SK-N-SH (cell line): ENCODE measurements at regions not wholly inside any gene's neighbourhood (a gene's known extent, or its start where the extent isn't known, plus 50 kb on each side); places are given as distances from the start of the nearest gene placed in this dataset.

Experiments
- CTCF ChIA-PET: fragments of 300-600, 350-600 bp; formaldehyde crosslinking; extraction: SDS; loops from one replicate; lab custom pipeline; 2021; lab: Yijun Ruan, JAX
- POLR2A ChIA-PET: fragments of 350-600 bp; sonication (Branson Sonifier 250); formaldehyde crosslinking; extraction: SDS; loops from one replicate; lab custom pipeline; 2020; ENCODE audit warnings: antibody characterized with exemption, inconsistent platforms; lab: Yijun Ruan, JAX
- DNase-seq: peaks from one replicate; pipeline ENCODE4 v3.0.0; 2012
- H2AFZ ChIP-seq: fragments of 200-600 bp; sonication (generic); 2 replicates; pipeline ENCODE4 v1.8.1; 2016; ENCODE audit warnings: antibody characterized with exemption, mild to moderate bottlenecking, low read depth
- H3F3A ChIP-seq: fragments of 200-600 bp; sonication (generic); replicated peaks from 2 replicates; pipeline ENCODE3; 2016; ENCODE audit warnings: antibody characterized with exemption, mild to moderate bottlenecking; ENCODE audit not compliant: insufficient read depth
- H3K27ac ChIP-seq, 2 experiments: fragments of 200-500 bp in 1 of 2; fragments of 200-600 bp in 1 of 2; sonication (Bioruptor generic) in 1 of 2; sonication (generic), shearing (Covaris generic) in 1 of 2; 2 replicates each; pipeline versions ENCODE4 v1.5.1 to v1.6.1; 2014 to 2016; ENCODE audit warnings: low read depth in 2 of 2, inconsistent platforms in 1 of 2, low read length in 1 of 2, mild to moderate bottlenecking in 1 of 2, mixed read lengths in 1 of 2
- H3K27me3 ChIP-seq: fragments of 200-600 bp; sonication (generic), shearing (Covaris generic); 2 replicates; pipeline ENCODE4 v1.6.1; 2016; ENCODE audit warnings: mixed run types; ENCODE audit not compliant: insufficient read depth
- H3K36me3 ChIP-seq, 2 experiments: fragments of 200-500 bp in 1 of 2; fragments of 200-600 bp in 1 of 2; sonication (Bioruptor generic) in 1 of 2; sonication (generic) in 1 of 2; replicated peaks in 1 of 2; 2 replicates each; pipeline versions ENCODE3 to v1.5.1; 2014 to 2016; ENCODE audit warnings: low read length in 1 of 2, mild to moderate bottlenecking in 1 of 2; ENCODE audit not compliant: insufficient read depth in 2 of 2, control insufficient read depth in 1 of 2
- H3K4me1 ChIP-seq, 2 experiments: fragments of 200-500 bp in 1 of 2; fragments of 200-600 bp in 1 of 2; sonication (Bioruptor generic) in 1 of 2; sonication (generic), shearing (Covaris generic) in 1 of 2; 2 replicates each; pipeline versions ENCODE4 v1.5.1 to v1.6.1; 2014 to 2016; ENCODE audit warnings: low read depth in 1 of 2, low read length in 1 of 2, mixed run types in 1 of 2; ENCODE audit not compliant: insufficient read depth in 2 of 2, control insufficient read depth in 1 of 2
- H3K4me2 ChIP-seq: fragments of 200-600 bp; sonication (generic), shearing (Covaris generic); 2 replicates; pipeline ENCODE4 v1.6.1; 2017; ENCODE audit warnings: mixed run types
- H3K4me3 ChIP-seq, 2 experiments: fragments of 200-500 bp in 1 of 2; fragments of 200-600 bp in 1 of 2; sonication (Bioruptor generic) in 1 of 2; sonication (generic), shearing (Covaris generic) in 1 of 2; 2 replicates each; pipeline versions ENCODE4 v1.5.1 to v1.8.1; 2014 to 2016; ENCODE audit warnings: low read depth in 2 of 2, inconsistent platforms in 1 of 2, low read length in 1 of 2, mild to moderate bottlenecking in 1 of 2, mixed read lengths in 1 of 2, moderate library complexity in 1 of 2
- H3K79me2 ChIP-seq: fragments of 200-600 bp; sonication (generic); 2 replicates; pipeline ENCODE4 v1.8.1; 2017; ENCODE audit warnings: mild to moderate bottlenecking; ENCODE audit not compliant: insufficient read depth
- H3K9ac ChIP-seq: fragments of 200-600 bp; sonication (generic); 2 replicates; pipeline ENCODE4 v1.6.1; 2017; ENCODE audit warnings: mixed run types
- H3K9me2 ChIP-seq: fragments of 200-600 bp; sonication (generic); 2 replicates; pipeline ENCODE4 v1.6.1; 2017; ENCODE audit warnings: mixed run types
- H3K9me3 ChIP-seq: fragments of 200-600 bp; sonication (generic); 2 replicates; pipeline ENCODE4 v1.6.1; 2017; ENCODE audit warnings: mixed run types, mild to moderate bottlenecking, moderate library complexity
- H4K20me1 ChIP-seq: fragments of 200-600 bp; sonication (generic); 2 replicates; pipeline ENCODE4 v1.6.1; 2017; ENCODE audit warnings: mild to moderate bottlenecking, mixed run types; ENCODE audit not compliant: insufficient read depth
- CHD2 ChIP-seq: fragments of 150-350 bp; IDR thresholded peaks from 2 replicates; pipeline ENCODE4 v1.6.1; 2018; ENCODE audit warnings: low read length; ENCODE audit not compliant: partially characterized antibody
- CTCF ChIP-seq: fragments of 200-600 bp; sonication (generic); IDR thresholded peaks from 2 replicates; pipeline ENCODE4 v1.6.1; 2017; ENCODE audit warnings: antibody characterized with exemption, mild to moderate bottlenecking, moderate library complexity
- EZH2phosphoT487 ChIP-seq: fragments of 200-600 bp; sonication (generic); IDR thresholded peaks from 2 replicates; pipeline ENCODE4 v1.6.1; 2017; ENCODE audit warnings: low read depth, mixed run types, mild to moderate bottlenecking, antibody characterized with exemption, moderate library complexity, borderline replicate concordance
- FOXJ3 ChIP-seq: sonication (generic); formaldehyde crosslinking; IDR thresholded peaks from 2 replicates; pipeline ENCODE4 v1.5.1; 2020; ENCODE audit warnings: mild to moderate bottlenecking, missing genetic modification reagents
- FOXM1 ChIP-seq: IDR thresholded peaks from 2 replicates; pipeline ENCODE4 v1.4.0; 2012; ENCODE audit warnings: low read depth, mild to moderate bottlenecking
- GATA2 ChIP-seq: sonication (generic); formaldehyde crosslinking; IDR thresholded peaks from 2 replicates; pipeline ENCODE4 v1.5.0; 2020; ENCODE audit warnings: mild to moderate bottlenecking, missing genetic modification reagents
- MEF2A ChIP-seq: IDR thresholded peaks from 2 replicates; pipeline ENCODE4 v1.4.0; 2012; ENCODE audit warnings: low read depth, borderline replicate concordance
- RAD21 ChIP-seq: IDR thresholded peaks from 2 replicates; pipeline ENCODE4 v1.6.1; 2012; ENCODE audit warnings: mild to moderate bottlenecking, low read length
- REST ChIP-seq: IDR thresholded peaks from 2 replicates; pipeline ENCODE4 v1.6.1; 2012; ENCODE audit warnings: mild to moderate bottlenecking, low read depth, low read length, moderate library complexity
- RFX5 ChIP-seq: IDR thresholded peaks from 2 replicates; pipeline ENCODE4 v1.6.1; 2012; ENCODE audit warnings: mild to moderate bottlenecking, improper control_type of control experiment, low read length
- RXRA ChIP-seq: IDR thresholded peaks from 2 replicates; pipeline ENCODE4 v1.4.0; 2012; ENCODE audit warnings: low read depth, mild to moderate bottlenecking, borderline replicate concordance
- TAF1 ChIP-seq: IDR thresholded peaks from 2 replicates; pipeline ENCODE4 v1.6.1; 2012; ENCODE audit warnings: low read depth, mild to moderate bottlenecking, low read length, moderate library complexity, borderline replicate concordance
- USF2 ChIP-seq: fragments of 150-350 bp; IDR thresholded peaks from 2 replicates; pipeline ENCODE4 v1.6.1; 2017; ENCODE audit warnings: antibody characterized with exemption, low read length, low read depth, borderline replicate concordance
- WGBS: methylation state at CpG from one replicate; pipeline ENCODE4 v1.1.6; 2017; ENCODE audit warnings: low lambda C conversion rate; 5-methylcytosine and 5-hydroxymethylcytosine counted together
- TF ChIP-seq, protein P1 (sequence below): IDR thresholded peaks from 2 replicates; pipeline ENCODE4 v1.4.0; 2012; ENCODE audit warnings: low read depth, borderline replicate concordance

GRCh38 chr17:70945386-70945785, 776.1 kb downstream of the KCNJ2 start:
- Histone ChIP-seq H3K4me3 (no peak overlapping the region), H4K20me1 (no peaks in the 10 kb centered on the region), H3K27me3 (no peaks in the 10 kb centered on the region), H3K4me2 (no peak overlapping the region), H3K36me3 (no peaks in the 10 kb centered on the region), H3K27ac (no peak overlapping the region), H3K79me2 (no peaks in the 10 kb centered on the region), H3K9ac (no peak overlapping the region), H2AFZ (no peak overlapping the region), H3F3A (no peaks in the 10 kb centered on the region), H3K9me3 (no peaks in the 10 kb centered on the region), H3K9me2 (no peaks in the 10 kb centered on the region), H3K4me1 (no peaks in the 10 kb centered on the region)
- no peak for TF ChIP-seq REST
- TF ChIP-seq RFX5, result no peak
- TF ChIP-seq CTCF, result 0 out of 2 replicates have a peak, but pooled peaks have one; percentile 19
- TF ChIP-seq EZH2phosphoT487, result no peak
- TF ChIP-seq MEF2A, result no peak
- TF ChIP-seq GATA2, result no peak
- TF ChIP-seq RAD21, result peak; percentile 28; the same call in 1 of the 2 replicates
- 79% methylated on average over 5 of the region's 5 CpGs for WGBS
- POLR2A ChIA-PET, result no interaction called here
- CTCF ChIA-PET, result interaction anchor here (0.8 to 1.1 kb wide), 2 partner anchors 11 to 60 kb away, joined by 4 read pairs; no protein-coding TSS in a partner anchor
- no peak for DNase-seq

DNA sequence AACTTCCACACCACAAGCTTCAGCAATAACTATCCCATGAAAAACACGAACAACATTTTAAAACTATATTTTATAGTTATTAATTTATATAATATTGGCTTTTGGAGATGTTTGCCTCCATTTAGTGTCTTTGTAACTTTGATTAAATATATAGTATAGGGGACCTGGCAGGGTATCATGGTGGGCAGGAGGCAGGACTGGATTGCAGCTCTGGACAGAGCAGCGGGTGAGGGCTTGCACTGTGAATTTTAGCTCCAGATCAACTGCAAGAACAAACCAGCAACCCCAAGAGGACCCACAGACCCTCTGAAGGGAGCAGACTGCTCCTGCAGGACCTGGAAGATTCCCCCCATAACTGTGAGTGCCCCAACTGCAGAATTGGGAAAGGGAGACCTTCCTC, 777.9 kb downstream of the KCNJ2 start:
- 46% methylated on average over 2 of the region's 2 CpGs for WGBS
- no peak for DNase-seq
- Histone ChIP-seq H3K9me2 (no peaks in the 10 kb centered on the region), H3K79me2 (no peaks in the 10 kb centered on the region), H2AFZ (no peak overlapping the region), H3K4me3 (no peak overlapping the region), H3K4me2 (no peak overlapping the region), H3K9me3 (no peaks in the 10 kb centered on the region), H4K20me1 (no peaks in the 10 kb centered on the region), H3K9ac (no peak overlapping the region), H3K36me3 (no peaks in the 10 kb centered on the region), H3K27me3 (no peaks in the 10 kb centered on the region), H3K27ac (no peak overlapping the region), H3F3A (no peaks in the 10 kb centered on the region), H3K4me1 (no peaks in the 10 kb centered on the region)
- ChIA-PET CTCF (interaction anchor here (1.2 kb wide), 1 partner anchor 180 kb away, joined by 4 read pairs; no protein-coding TSS in a partner anchor), POLR2A (no interaction called here)
- no peak for TF ChIP-seq EZH2phosphoT487
- no peak for TF ChIP-seq GATA2
- TF ChIP-seq FOXJ3 (CRISPR knock-in tag), result no peak
- TF ChIP-seq REST, result no peak
- TF ChIP-seq, protein P1, sequence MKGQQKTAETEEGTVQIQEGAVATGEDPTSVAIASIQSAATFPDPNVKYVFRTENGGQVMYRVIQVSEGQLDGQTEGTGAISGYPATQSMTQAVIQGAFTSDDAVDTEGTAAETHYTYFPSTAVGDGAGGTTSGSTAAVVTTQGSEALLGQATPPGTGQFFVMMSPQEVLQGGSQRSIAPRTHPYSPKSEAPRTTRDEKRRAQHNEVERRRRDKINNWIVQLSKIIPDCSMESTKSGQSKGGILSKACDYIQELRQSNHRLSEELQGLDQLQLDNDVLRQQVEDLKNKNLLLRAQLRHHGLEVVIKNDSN, result no peak
- no peak for TF ChIP-seq RXRA
- no peak for TF ChIP-seq USF2
- no peak for TF ChIP-seq CHD2
- TF ChIP-seq TAF1, result no peak
- no peak for TF ChIP-seq FOXM1
